OCI-LY7 (cell line): ENCODE measurements at regions not wholly inside any gene's neighbourhood (a gene's known extent, or its start where the extent isn't known, plus 50 kb on each side); places are given as distances from the start of the nearest gene placed in this dataset.

ENCODE experiments used
- CTCF ChIP-seq: fragments of 200-600 bp; sonication (generic); conservative IDR thresholded peaks from 2 replicates; pipeline ENCODE4 v1.5.1; 2014; ENCODE audit warnings: mild to moderate bottlenecking, antibody characterized with exemption, low read length, moderate library complexity, mixed read lengths
- EZH2phosphoT487 ChIP-seq: fragments of 200-600 bp; sonication (generic); IDR thresholded peaks from 2 replicates; pipeline ENCODE4 v1.6.1; 2018; ENCODE audit warnings: low read depth, borderline replicate concordance, mild to moderate bottlenecking, mixed run types, antibody characterized with exemption, low read length, moderate library complexity, mixed read lengths

GRCh38 chr1:42096554-42096953 lies 56.7 kb upstream of the GUCA2B start:
- TF ChIP-seq CTCF (no peak), EZH2phosphoT487 (no peak)
